IMR-90 (cell line): ENCODE measurements at regions not wholly inside any gene's neighbourhood (a gene's known extent, or its start where the extent isn't known, plus 50 kb on each side); places are given as distances from the start of the nearest gene placed in this dataset.

ENCODE experiments used
- ATAC-seq: fragments of 200-7000 bp; cut with Tn5 transposase; 2 replicates; pipeline ENCODE4 v1.9.1; 2020; ENCODE audit warnings: low read depth, mild to moderate bottlenecking, moderate library complexity
- BruUV-seq: library from RNA; stranded (reverse); fragments of 400-500 nt; replicated peaks from 2 replicates; lab custom pipeline; 2021; lab: Mats Ljungman, UMichigan
- CTCF ChIA-PET: fragments of 300-600 bp; formaldehyde crosslinking; extraction: SDS; loops from one replicate; lab custom pipeline; 2021; ENCODE audit warnings: antibody characterized with exemption; lab: Yijun Ruan, JAX
- POLR2A ChIA-PET: fragments of 300-600 bp; sonication (Branson Sonifier 250); formaldehyde crosslinking; loops from one replicate; lab custom pipeline; 2022; ENCODE audit warnings: antibody characterized with exemption; ENCODE audit not compliant: unreplicated experiment; lab: Charles Lee
- DNase-seq: peaks from one replicate; pipeline ENCODE4 v3.0.0; 2013
- H2AFZ ChIP-seq: replicated peaks from 2 replicates; pipeline ENCODE3; 2013; ENCODE audit warnings: low read length, mild to moderate bottlenecking; ENCODE audit not compliant: poor library complexity
- H2AK5ac ChIP-seq: 2 replicates; pipeline ENCODE4 v1.6.1; 2013; ENCODE audit warnings: low read depth, low read length, inconsistent platforms
- H2AK9ac ChIP-seq: replicated peaks from 2 replicates; pipeline ENCODE3; 2013; ENCODE audit warnings: mild to moderate bottlenecking, low read depth, low read length, moderate library complexity; ENCODE audit not compliant: poor library complexity
- H2BK120ac ChIP-seq: 2 replicates; pipeline ENCODE4 v1.6.1; 2013; ENCODE audit warnings: low read depth, low read length, inconsistent platforms
- H2BK15ac ChIP-seq: 3 replicates; pipeline ENCODE4 v1.6.1; 2013; ENCODE audit warnings: low read depth, low read length, inconsistent platforms
- H2BK20ac ChIP-seq: 2 replicates; pipeline ENCODE4 v1.6.1; 2013; ENCODE audit warnings: low read depth, mild to moderate bottlenecking, inconsistent platforms, low read length, moderate library complexity
- H2BK5ac ChIP-seq: 2 replicates; pipeline ENCODE4 v1.6.1; 2013; ENCODE audit warnings: mild to moderate bottlenecking, low read depth, low read length, inconsistent platforms; ENCODE audit not compliant: poor library complexity, severe bottlenecking
- H3K14ac ChIP-seq: replicated peaks from 2 replicates; pipeline ENCODE4 v1.6.1; 2013; ENCODE audit warnings: low read depth, low read length, inconsistent platforms
- H3K18ac ChIP-seq: 2 replicates; pipeline ENCODE4 v1.6.1; 2013; ENCODE audit warnings: low read depth, low read length, control low read depth
- H3K23ac ChIP-seq: 2 replicates; pipeline ENCODE4 v1.6.1; 2013; ENCODE audit warnings: low read depth, low read length, inconsistent platforms
- H3K27ac ChIP-seq: 2 replicates; pipeline ENCODE4 v1.5.1; 2013; ENCODE audit warnings: mild to moderate bottlenecking, control low read depth, low read length; ENCODE audit not compliant: insufficient read depth
- H3K27me3 ChIP-seq: 2 replicates; pipeline ENCODE4 v1.6.1; 2013; ENCODE audit warnings: low read length; ENCODE audit not compliant: control insufficient read depth, insufficient read depth
- H3K36me3 ChIP-seq: 2 replicates; pipeline ENCODE4 v1.6.1; 2013; ENCODE audit warnings: low read length, mixed read lengths; ENCODE audit not compliant: control insufficient read depth, insufficient read depth
- H3K4ac ChIP-seq: 2 replicates; pipeline ENCODE4 v1.6.1; 2013; ENCODE audit warnings: low read depth, low read length, inconsistent platforms
- H3K4me1 ChIP-seq: 2 replicates; pipeline ENCODE4 v1.6.1; 2013; ENCODE audit warnings: low read length, mixed read lengths; ENCODE audit not compliant: control insufficient read depth, insufficient read depth
- H3K4me2 ChIP-seq: 2 replicates; pipeline ENCODE4 v1.6.1; 2013; ENCODE audit warnings: low read depth, mild to moderate bottlenecking, control low read depth, low read length, moderate library complexity
- H3K4me3 ChIP-seq: 2 replicates; pipeline ENCODE4 v1.5.1; 2013; ENCODE audit warnings: low read depth, mild to moderate bottlenecking, control low read depth, low read length, moderate library complexity; ENCODE audit not compliant: insufficient read depth
- H3K56ac ChIP-seq: 2 replicates; pipeline ENCODE4 v1.6.1; 2013; ENCODE audit warnings: low read length, inconsistent platforms; ENCODE audit not compliant: insufficient read depth; ENCODE audit errors: extremely low read depth
- H3K79me1 ChIP-seq, 2 experiments: 2 replicates each; pipeline ENCODE4 v1.6.1; 2013; ENCODE audit warnings: low read length in 2 of 2, inconsistent platforms in 1 of 2, low read depth in 1 of 2
- H3K9ac ChIP-seq: 2 replicates; pipeline ENCODE4 v1.6.1; 2013; ENCODE audit warnings: low read depth, low read length, control low read depth
- H3K9me1 ChIP-seq: 2 replicates; pipeline ENCODE4 v1.6.1; 2013; ENCODE audit warnings: low read length, inconsistent platforms; ENCODE audit not compliant: insufficient read depth
- H3K9me3 ChIP-seq: 2 replicates; pipeline ENCODE4 v1.6.1; 2013; ENCODE audit warnings: low read length; ENCODE audit not compliant: control insufficient read depth, insufficient read depth
- H4K20me1 ChIP-seq: 2 replicates; pipeline ENCODE4 v1.6.1; 2013; ENCODE audit warnings: low read length, inconsistent platforms; ENCODE audit not compliant: insufficient read depth
- H4K5ac ChIP-seq: 2 replicates; pipeline ENCODE4 v1.6.1; 2013; ENCODE audit warnings: mild to moderate bottlenecking, low read depth, low read length, control low read depth
- H4K8ac ChIP-seq, 2 experiments: 2 replicates each; pipeline ENCODE4 v1.6.1; 2013; ENCODE audit warnings: low read depth in 2 of 2, low read length in 2 of 2, control low read depth in 1 of 2, inconsistent platforms in 1 of 2
- H4K91ac ChIP-seq: 2 replicates; pipeline ENCODE4 v1.6.1; 2013; ENCODE audit warnings: low read depth, low read length, inconsistent platforms; ENCODE audit not compliant: insufficient read depth
- BHLHE40 ChIP-seq: fragments of 150-350 bp; IDR thresholded peaks from 2 replicates; pipeline ENCODE4 v1.6.1; 2016; ENCODE audit warnings: mild to moderate bottlenecking, low read depth, low read length
- CEBPB ChIP-seq: IDR thresholded peaks from 2 replicates; pipeline ENCODE4 v1.6.1; 2012; ENCODE audit warnings: low read depth, low read length, improper control_type of control experiment
- CHD1 ChIP-seq: IDR thresholded peaks from 2 replicates; pipeline ENCODE4 v1.6.1; 2012; ENCODE audit warnings: low read depth, low read length, improper control_type of control experiment
- FOS ChIP-seq: fragments of 150-350 bp; IDR thresholded peaks from 2 replicates; pipeline ENCODE4 v1.6.1; 2016; ENCODE audit warnings: low read depth, low read length
- MAFK ChIP-seq: IDR thresholded peaks from 2 replicates; pipeline ENCODE4 v1.6.1; 2012; ENCODE audit warnings: low read depth, low read length, improper control_type of control experiment
- MAZ ChIP-seq: IDR thresholded peaks from 2 replicates; pipeline ENCODE4 v1.6.1; 2012; ENCODE audit warnings: low read depth, mild to moderate bottlenecking, low read length, improper control_type of control experiment, moderate library complexity, borderline replicate concordance
- MXI1 ChIP-seq: IDR thresholded peaks from 2 replicates; pipeline ENCODE4 v1.6.1; 2012; ENCODE audit warnings: low read depth, mild to moderate bottlenecking, low read length, moderate library complexity, borderline replicate concordance
- NFE2L2 ChIP-seq: fragments of 150-350 bp; IDR thresholded peaks from 2 replicates; pipeline ENCODE4 v1.6.1; 2016; ENCODE audit warnings: low read depth, mild to moderate bottlenecking, low read length
- RAD21 ChIP-seq: IDR thresholded peaks from 2 replicates; pipeline ENCODE4 v1.6.1; 2012; ENCODE audit warnings: low read length, improper control_type of control experiment
- RCOR1 ChIP-seq: IDR thresholded peaks from 2 replicates; pipeline ENCODE4 v1.6.1; 2012; ENCODE audit warnings: mild to moderate bottlenecking, low read length, improper control_type of control experiment; ENCODE audit not compliant: insufficient replicate concordance
- WGBS, 2 experiments: methylation state at CpG; one replicate each; pipeline versions ENCODE4 v1.1.5 to v1.1.7; 2013; ENCODE audit warnings: missing lambda C conversion rate in 2 of 2; ENCODE audit not compliant: insufficient read length in 1 of 2; ENCODE audit errors: extremely low coverage in 2 of 2; 5-methylcytosine and 5-hydroxymethylcytosine counted together
- dilution Hi-C: fragments of 300-500 bp; cut with HindIII; formaldehyde crosslinking; loops from one replicate; pipeline ENCODE4 v1.14.3; 2018; ENCODE audit warnings: low sequenced_read_pairs; ENCODE audit not compliant: unreplicated experiment
- in situ Hi-C: fragments of 300-500 bp; cut with MboI; formaldehyde crosslinking; loops from 3 replicates; pipeline ENCODE4 v1.14.3; 2019; ENCODE audit warnings: low sequenced_read_pairs, inconsistent platforms, mixed read lengths
- intact Hi-C: fragments of 100-400 bp; cut with micrococcal nuclease; formaldehyde crosslinking; loops from 2 replicates; pipeline ENCODE4 v1.10.0; 2022
- TF ChIP-seq, protein P1 (sequence below): fragments of 150-350 bp; IDR thresholded peaks from 2 replicates; pipeline ENCODE4 v1.6.1; 2017; ENCODE audit warnings: mild to moderate bottlenecking, antibody characterized with exemption, low read length, low read depth

GRCh38 chr16:86156155-86156554, 257.2 kb downstream of the IRF8 start:
- H3K4me3 ChIP-seq, result no peak overlapping the region
- no peak overlapping the region for H2BK120ac ChIP-seq
- ChIA-PET CTCF (no interaction called here), POLR2A (no interaction called here)
- H2BK20ac ChIP-seq, result no peak overlapping the region
- H2AK5ac ChIP-seq, result no peak overlapping the region
- no peak overlapping the region for H2BK5ac ChIP-seq
- no peaks in the 10 kb centered on the region for H3K36me3 ChIP-seq
- no peak overlapping the region for H4K8ac ChIP-seq
- H3K18ac ChIP-seq, result no peak overlapping the region
- in situ Hi-C loops, result no loop called here
- no peaks in the 10 kb centered on the region for H3K9me3 ChIP-seq
- H3K23ac ChIP-seq, result no peak overlapping the region
- no peaks in the 10 kb centered on the region for H4K20me1 ChIP-seq
- H2AK9ac ChIP-seq, result no peak overlapping the region
- no peak overlapping the region for H4K91ac ChIP-seq
- no peak overlapping the region for H3K4ac ChIP-seq
- peaks cover 16% of the 10 kb centered on the region for H3K4me1 ChIP-seq
- dilution Hi-C loops, result no loop called here
- DNase-seq (no peak), ATAC-seq (no peak)
- peaks cover 9% of the 10 kb centered on the region for H3K9me1 ChIP-seq
- H4K5ac ChIP-seq, result no peak overlapping the region
- no peak overlapping the region for H2BK15ac ChIP-seq
- H3K27me3 ChIP-seq, result no peaks in the 10 kb centered on the region
- H3K27ac ChIP-seq, result no peak overlapping the region
- no peak for TF ChIP-seq NFE2L2
- no peak for TF ChIP-seq MAZ
- TF ChIP-seq, protein P1, sequence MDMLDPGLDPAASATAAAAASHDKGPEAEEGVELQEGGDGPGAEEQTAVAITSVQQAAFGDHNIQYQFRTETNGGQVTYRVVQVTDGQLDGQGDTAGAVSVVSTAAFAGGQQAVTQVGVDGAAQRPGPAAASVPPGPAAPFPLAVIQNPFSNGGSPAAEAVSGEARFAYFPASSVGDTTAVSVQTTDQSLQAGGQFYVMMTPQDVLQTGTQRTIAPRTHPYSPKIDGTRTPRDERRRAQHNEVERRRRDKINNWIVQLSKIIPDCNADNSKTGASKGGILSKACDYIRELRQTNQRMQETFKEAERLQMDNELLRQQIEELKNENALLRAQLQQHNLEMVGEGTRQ, result no peak
- no peak for TF ChIP-seq MAFK
- TF ChIP-seq RCOR1, result no peak
- TF ChIP-seq MXI1, result no peak
- no peak for TF ChIP-seq CHD1
- TF ChIP-seq BHLHE40, result no peak
- TF ChIP-seq CEBPB, result no peak
- TF ChIP-seq FOS, result no peak
- TF ChIP-seq RAD21, result no peak
- H3K4me2 ChIP-seq, result no peak overlapping the region
- 71% methylated on average over 2 of the region's 3 CpGs; no CpG with 5 or more reads in 1 of the 2 experiments for WGBS, 2 experiments
- no peak overlapping the region for H3K9ac ChIP-seq
- H3K56ac ChIP-seq, result no peak overlapping the region
- H3K14ac ChIP-seq, result no peak overlapping the region
- intact Hi-C loops, result loop anchor here (10.0 kb wide), 1 partner anchor 349 kb away; no protein-coding TSS in a partner anchor
- H2AFZ ChIP-seq, result no peak overlapping the region
- 0 out of 4 replicates have a peak, but pooled peaks cover 0 to 7% of the 10 kb centered on the region in 2 experiments for H3K79me1 ChIP-seq
- no TSS peak for BruUV-seq
